ENCODE measurements at regions not wholly inside any gene's neighbourhood (a gene's known extent, or its start where the extent isn't known, plus 50 kb on each side); places are given as distances from the start of the nearest gene placed in this dataset.

DNA sequence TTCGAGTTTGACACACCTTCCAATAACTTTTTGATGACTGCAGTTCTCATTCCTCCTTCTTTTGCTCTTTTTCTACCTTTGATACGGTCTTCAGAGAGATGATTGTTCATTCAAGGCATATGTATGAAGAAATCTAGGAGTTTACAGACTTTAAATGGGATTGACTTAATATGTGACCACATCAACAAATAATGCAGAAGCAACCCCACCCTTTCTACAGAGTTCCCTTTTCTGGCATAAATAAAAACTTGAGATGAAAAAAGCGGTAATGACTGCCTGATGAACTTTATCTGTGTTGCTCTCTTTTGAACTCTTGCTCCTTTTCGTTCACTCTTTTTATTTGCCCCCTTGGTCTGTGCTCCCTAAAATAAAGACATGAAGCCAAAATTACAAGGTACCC lies 161.7 kb downstream of the C7orf25 start (continued):
- no peak for TF ChIP-seq CHD2 (IDR thresholded peaks at IDR 0.05; ENCODE audit: low read length)
- TF ChIP-seq ZNF274 (IDR thresholded peaks at IDR 0.05; ENCODE audit: borderline replicate concordance, extremely low read depth, low read length): no peak
- TF ChIP-seq SP2 (IDR thresholded peaks at IDR 0.05; ENCODE audit: low read length): no peak

All from H1 (cell line).